Breast epithelium (tissue), 3 donors: ENCODE measurements at regions not wholly inside any gene's neighbourhood (a gene's known extent, or its start where the extent isn't known, plus 50 kb on each side); places are given as distances from the start of the nearest gene placed in this dataset.

ENCODE experiments used
- CTCF ChIP-seq, 3 donors: fragments of 450-650 bp; IDR thresholded peaks; one replicate each; pipeline ENCODE4 v1.5.1; 2016 to 2017; ENCODE audit warnings: antibody characterized with exemption in 3 of 3, mild to moderate bottlenecking in 3 of 3, moderate library complexity in 3 of 3
- POLR2A ChIP-seq: fragments of 450-650 bp; IDR thresholded peaks from one replicate; pipeline ENCODE4 v1.6.1; 2016; ENCODE audit warnings: antibody characterized with exemption, mild to moderate bottlenecking, moderate library complexity
- POLR2AphosphoS5 ChIP-seq, 3 donors: sonication (generic); formaldehyde crosslinking; IDR thresholded peaks; one replicate each; pipeline ENCODE4 v1.6.1; 2017; ENCODE audit warnings: antibody characterized with exemption in 3 of 3

- TF ChIP-seq POLR2AphosphoS5 (IDR thresholded peaks at IDR 0.05) (no peak), CTCF (IDR thresholded peaks at IDR 0.05) (no peak), POLR2A (no peak)
Observed at GRCh38 chr4:177902386-177902785, 460.1 kb upstream of the AGA start.
